ENCODE measurements at regions not wholly inside any gene's neighbourhood (a gene's known extent, or its start where the extent isn't known, plus 50 kb on each side); places are given as distances from the start of the nearest gene placed in this dataset.
"Not testable (repeated sequence)": the region's sequence is repeated elsewhere in the genome, so short reads cannot be mapped to it uniquely, and the experiment has no call there.

DNA sequence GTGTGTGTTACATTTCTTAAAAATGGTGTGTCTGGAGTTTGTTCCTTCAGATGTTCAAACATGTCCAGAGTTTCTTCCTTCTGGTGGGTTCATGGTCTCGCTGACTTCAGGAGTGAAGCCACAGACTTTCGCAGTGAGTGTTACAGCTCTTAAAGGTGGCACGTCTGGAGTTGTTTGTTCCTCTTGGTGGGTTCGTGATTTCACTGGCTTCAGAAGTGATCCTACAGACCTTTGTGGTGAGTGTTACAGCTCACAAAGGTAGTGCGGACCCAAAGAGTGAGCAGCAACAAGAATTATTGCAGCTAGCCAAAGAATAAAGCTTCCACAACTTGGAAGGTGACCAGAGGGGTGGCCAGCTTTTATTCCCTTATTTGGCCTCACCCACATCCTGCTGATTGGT, 183.7 kb downstream of the COPRS start:
- not testable (repeated sequence) for DNase-seq

DNA sequence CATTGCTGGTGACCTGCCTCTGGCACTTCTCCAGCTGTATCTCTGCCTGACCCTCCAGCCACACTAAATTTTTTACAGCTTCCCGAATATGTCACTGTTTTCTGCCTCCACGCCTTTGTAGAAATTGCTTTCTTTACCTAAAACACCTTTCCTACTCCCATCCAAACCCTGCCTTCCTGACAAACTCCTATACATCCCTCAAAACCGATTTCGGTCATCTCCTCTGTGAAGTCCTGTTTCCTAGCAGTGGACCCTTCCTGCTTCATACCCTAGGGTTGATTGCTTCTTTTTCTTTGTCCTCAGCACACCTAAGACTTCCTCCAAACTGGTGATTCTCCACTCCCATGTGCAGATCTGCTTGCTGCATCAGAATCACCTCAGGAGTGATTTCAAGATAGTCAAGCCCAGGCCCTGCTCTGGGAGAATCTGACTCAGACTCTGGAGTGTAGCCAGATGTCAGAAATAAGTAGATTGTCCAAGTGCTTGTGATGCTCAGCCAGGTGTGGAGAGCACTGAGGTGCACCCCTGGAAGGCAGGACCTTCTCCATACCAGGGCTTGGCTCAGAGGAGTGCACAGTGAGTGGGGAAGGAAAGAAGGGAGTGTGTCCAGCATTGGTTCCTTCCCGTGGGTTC, 184.2 kb downstream of the COPRS start:
- DNase-seq: no peak

DNA sequence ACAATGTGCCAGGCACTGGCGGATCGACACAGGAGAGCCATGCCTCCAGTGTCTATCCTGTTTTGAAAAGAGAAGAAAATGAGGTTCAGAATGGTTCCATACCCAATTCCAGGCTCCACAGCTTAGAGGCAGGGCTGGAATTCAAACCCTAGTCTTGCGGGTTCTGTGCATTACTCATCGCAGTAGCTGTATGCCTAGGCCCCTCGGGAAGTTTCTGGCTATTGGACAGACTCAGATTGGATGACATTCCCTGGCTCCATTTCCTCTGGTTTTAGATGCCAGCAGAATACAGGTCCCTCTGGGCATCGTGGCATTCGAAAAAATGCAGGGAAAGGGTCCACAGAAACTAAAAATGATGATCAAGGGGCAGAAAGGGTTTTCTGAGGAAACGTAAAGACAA, 184.7 kb downstream of the COPRS start:
- no peak for DNase-seq

DNA sequence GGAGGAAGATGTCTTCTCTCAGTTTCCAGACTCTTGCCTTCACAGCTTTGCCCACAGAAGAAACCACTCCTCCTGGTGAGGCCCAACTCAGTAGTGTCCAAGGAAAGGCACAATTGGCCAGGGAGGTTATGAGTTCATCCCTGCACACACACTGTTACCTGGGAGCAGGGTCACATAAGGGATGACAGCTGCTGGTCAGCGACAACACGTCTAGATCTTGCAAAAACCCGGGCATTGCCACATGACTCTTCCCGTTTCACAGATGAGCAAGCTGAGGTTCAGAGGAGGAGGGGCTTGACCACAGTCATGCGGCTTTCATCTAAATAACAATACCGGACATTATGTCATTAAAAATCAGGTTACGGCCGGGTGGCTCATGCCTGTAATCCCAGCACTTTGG, 186.0 kb downstream of the COPRS start:
- no peak for DNase-seq

DNA sequence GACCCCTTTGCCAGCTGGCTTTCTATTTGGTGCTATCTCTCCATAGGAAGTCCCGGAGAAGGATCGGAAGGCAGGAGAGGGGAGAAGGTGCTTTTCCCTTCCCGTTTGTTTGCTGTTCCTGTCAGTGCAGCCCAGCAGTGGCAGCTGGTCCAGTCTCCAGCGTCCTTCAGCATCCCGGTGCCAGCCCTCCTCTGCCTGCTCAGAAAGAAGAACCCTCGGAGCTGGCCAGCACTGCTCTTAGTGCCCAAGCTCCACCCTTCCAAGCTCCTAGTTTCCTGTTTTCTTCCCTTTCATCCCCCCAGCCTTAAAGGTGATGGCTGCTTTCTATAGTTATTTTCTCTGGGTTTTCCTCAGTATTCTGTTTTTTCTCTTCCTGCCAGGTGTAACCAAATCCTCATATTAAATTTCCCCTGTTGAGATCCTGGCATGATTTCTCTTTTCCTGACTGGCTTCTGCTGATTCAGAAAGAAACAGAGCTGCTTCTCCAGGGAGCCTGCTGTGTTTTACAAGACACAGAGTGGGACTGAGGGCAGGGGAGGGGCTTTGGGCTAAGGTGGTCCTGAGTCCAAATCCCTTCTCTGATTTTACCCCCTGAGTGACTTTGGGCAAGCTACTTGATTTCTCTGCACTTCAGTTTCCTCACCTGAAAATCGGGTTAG, 186.8 kb downstream of the COPRS start:
- no peak for DNase-seq

DNA sequence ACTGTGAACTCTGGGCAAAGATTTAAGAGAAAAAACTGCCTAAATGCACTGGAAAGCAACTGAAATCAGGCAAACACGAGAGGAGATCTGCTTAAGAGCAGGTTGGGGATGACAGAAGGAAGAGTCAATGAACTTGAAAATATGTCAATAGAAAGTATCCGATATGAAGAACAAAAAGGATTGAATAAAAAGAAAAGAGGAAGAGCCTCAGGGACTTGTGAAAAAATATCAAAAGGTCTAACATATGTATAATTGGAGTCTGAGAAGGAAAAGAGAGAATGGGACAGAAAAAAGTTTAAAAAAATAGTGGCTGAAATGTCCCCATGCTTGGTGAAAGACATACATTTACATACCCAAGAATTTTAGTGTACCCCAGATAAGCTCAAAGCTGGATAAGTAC, 195.5 kb downstream of the COPRS start:
- no peak for DNase-seq

DNA sequence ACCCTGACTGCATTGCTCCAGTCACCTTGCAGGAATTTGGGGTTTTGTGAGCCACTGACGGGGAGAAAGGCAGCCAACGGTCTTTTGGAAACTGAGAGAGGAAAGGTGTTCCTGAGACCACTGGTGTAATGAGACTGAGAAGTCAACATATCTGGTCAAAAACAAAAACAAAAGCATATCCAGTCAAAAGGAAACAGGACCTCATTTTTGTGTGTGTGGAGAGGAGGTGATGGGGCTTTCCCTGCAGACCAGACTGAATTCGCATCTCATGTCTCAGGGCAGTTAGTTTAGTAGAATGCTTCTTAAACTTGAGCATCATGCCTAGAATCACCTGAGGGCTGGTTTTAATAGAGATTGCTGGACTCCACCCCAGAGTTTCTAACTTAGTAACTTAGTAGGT, 198.4 kb downstream of the COPRS start:
- no peak for DNase-seq

DNA sequence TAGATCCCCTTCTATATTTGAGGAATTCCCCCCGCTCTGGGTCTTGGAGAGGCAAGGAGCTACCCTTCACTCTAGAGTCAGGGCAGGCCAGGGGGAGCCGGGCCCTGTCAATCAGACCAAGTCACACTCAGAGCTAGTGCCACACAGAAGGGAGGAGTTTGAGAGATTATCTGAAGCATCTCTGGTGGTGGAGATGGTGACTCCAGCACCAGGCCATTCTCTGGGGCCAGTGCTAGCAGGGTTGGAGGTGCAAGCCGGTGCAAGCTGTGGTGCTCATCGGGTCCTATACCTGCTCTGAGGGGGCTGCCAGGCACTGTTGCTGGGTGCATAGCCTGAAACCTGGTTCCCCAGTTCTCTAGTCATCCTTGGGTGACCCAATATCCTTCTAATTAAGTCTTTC, 201.2 kb downstream of the COPRS start:
- no peak for DNase-seq

DNA sequence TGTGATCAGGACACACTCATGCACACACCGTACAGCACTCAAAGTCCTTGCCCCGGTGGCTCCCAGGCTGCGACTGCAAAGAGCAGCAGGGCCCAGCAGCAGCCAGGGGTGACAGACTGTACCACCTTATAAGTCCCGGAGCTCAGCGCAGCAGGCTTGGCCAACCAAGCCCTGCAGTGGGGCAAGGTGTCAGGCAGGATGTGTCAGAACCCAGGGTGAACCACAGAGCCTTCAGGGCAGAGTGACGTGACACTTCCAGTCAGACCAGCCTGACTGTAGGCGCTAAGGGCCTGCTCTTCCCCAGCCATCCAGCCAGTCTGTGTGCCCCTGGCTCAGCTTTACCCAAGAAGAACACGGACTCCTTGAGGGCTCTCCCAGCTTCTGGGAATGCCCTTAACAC, 204.1 kb downstream of the COPRS start:
- no peak for DNase-seq

DNA sequence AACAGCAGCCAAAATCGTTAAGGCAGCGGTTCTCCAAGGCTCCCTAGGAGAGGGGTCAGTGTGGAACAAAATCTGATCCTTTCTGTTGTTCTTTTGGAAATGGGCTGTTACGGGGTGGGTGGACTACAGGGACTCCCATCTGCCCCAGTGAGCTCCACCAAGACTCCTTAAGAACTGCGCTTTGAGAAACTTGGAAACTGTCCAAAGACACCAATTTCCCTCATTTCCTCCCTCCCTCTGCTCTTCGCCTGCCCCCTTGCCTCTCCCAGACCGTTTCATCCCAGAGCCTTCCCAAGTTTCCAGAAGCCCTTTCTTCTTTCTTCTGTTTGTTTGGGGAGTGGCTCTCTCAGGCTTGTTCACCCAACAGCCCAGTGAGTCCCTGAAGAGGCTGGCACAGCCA, 205.4 kb downstream of the COPRS start:
- DNase-seq: no peak

DNA sequence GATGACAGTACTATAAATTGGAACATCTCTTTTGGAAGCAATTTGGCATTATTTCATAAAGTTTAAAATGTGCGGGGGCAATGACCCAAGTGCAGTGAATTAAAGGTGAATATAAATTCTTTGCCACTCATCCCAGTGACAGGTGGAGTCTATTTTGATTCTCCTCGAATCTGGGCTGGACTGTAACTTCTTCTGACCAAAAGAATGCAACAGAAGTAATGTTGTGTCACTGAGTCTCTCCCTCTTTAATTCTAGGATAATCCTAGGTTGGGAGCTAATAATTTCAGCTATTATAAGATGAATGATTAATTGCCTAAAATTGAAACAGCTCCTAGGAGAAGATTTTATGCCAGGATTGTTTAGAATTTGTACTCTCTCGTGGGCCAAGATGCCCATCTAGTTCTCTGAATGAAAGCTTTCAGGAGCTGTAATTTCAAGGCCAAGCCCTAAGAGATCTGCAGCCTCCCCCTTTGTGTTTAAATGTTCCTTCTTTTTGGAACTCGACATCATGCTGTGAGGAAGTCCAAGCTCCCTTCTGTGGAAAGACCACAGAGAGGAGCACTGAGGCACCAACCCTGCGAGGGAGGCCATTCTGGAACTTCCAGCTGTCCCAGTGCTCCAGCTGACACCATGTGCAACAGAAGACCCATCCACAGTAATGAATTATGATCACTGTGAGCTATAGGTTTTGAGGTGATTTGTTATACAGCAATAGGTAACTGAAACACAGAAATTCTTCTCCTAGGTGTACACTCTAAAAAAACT, 208.1 kb downstream of the COPRS start:
- no peak for DNase-seq

DNA sequence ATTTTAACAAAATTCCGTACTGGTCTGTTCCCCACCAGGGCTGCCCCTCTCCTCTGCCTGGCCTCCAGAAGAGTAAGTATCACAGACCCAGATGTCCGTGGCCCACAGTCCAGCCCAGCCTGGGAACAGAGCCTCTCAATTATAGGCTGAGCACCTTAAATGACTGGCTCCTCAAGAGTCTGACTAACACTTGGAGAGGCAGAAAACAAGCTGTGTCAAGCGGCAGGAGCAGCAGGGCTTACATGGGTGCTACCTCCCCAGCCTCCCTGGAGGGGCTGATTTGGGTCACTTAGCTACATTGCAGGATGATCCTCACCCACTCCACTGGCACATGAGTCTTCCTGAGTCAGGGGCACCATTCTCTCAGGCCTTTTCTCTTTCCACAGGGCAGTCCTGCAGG, 209.7 kb downstream of the COPRS start:
- DNase-seq: no peak

DNA sequence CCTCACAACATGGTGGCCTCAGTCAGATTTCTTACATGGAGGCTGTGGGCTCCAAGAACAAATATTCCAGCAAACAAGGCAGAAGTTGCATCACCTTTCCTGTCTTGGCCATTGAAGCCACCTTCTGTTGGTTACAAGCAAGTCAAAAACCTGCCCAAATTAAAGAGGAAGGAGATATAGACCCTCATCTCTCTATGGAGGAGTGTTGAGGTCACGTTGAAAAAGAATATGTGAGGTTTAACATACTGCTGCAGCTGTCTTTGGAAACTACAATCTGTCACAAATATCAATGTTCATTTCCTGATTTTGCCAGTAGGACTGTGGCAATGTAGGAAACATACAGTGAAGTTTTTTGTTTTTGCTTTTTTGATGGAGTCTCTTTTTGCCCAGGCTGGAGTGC, 211.4 kb downstream of the COPRS start:
- DNase-seq: no peak

DNA sequence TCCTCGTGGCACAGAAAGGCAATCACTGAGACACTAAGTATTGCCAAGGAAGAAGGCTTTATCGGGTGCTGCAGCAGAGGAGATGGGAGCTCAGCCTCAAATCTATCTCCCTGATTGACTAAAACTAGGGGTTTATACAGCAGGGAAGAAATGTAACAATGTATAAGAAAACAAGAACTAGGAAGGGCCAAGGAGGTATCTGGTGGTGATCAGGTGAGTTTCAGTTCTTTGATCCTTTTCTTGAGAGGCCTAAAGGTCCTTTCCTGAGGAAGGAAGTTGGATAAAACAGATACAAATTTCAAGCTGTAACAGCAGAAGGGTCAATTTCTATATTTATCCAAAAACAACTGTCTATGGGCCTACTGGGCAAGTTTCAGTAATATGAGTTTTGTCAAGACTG, 212.4 kb downstream of the COPRS start:
- DNase-seq: no peak

DNA sequence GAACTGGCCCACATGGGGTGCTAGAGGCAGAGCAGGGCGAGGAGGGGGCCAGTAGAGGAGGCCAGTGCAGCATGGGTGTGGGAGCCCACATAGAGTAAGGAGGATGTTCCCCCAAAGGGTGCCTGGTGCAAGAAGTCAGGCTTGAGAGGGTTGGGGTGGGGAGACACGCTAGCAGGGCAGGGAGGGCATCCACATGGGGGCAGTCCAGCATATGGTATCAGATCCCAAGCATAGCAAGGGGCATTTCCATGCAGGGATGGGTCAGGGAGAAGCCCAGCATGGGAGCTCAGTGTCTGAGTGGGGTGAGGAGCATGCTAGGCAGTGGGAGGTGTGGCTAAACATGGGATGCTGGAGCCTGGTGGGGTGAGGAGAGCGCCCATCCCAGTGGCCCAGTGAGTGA, 213.7 kb downstream of the COPRS start:
- DNase-seq: no peak

DNA sequence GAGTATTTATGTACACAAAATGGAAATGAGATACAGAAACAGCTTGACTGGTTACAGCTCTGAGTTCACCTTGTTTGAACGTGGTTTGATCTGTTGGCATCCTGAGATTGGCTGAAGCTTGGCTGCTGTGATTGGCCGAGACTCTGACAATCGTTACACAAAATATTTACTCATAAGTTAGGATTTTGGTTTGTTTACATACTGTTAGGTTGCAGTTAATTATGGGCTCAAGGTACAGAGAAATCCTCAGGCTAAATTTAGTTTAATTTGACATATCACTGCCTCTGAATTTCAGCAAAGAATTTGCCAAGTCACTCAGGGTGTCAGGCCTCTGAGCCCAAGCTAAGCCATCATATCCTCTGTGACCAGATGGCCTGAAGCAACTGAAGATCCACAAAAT, 227.3 kb downstream of the COPRS start:
- no peak for DNase-seq

DNA sequence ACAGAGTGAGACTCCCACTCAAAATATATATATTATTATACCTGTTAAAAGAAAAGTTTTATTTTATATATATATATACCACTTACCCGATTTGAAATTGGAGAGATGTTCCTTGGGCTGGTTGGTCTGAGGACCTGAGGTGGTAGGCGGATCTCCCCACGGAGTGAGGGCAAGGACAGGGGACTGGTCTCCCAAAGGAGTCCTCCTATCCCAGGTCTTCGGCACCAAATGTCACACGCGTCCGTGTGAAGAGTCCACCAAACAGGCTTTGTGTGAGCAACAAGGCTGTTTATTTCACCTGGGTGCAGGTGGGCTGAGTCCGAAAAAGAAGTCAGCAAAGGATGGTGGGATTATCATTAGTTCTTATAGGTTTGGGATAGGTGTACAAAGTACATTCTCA, 228.2 kb downstream of the COPRS start:
- DNase-seq: not testable (repeated sequence)

DNA sequence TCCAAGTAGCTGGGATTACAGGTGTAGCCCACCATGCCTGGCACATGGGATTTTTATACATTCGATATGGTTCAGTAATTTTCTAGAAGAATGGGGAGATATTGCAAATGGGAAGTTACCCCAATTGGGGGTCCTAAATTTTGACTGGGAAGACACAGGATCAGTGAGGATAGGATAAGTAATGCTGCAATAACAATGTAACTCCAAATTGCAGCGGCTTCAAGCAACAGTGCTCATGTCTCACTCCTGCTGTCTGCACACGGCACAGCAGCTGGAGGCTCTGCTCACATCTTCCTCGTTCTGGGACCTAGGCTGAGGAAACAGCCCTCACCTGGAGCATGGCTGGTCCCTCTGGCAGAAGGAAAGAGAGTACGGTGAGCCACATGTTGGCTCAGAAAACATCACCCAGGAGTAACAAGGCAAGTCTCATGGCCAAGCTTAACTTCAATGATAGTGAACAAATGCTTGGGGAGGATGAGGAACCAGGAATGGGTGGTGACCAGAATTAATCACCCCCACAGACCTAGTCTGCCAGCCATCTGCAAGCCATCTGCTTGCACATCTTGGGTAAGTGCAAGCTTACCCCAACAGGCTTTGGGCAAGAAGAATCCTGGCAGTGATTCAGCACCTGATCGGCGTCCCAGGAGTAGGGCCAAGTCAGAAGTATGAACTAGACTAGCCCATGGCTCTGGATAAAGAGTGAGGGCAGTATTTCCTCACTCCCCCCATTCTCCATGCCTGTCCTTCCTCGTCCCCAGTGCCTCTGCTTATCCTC, 229.2 kb downstream of the COPRS start:
- DNase-seq: no peak

DNA sequence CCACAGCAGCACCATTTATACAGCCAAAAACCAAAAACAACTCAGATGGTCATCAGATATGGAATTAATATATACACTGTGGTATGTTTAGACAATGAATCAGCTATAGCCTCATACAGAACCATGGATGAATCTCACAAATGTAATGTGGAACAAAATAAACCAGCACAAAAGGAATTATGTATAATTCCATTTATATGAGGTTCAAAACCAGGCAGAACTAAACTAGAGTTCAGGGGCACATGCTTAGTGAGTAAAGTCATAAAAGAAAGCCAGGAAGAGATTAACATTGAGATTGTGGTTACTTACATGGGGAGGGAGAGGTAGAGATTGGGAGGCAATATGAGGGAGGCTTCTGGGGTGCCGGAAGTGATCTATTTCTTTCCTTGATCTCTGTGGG, 231.1 kb downstream of the COPRS start:
- DNase-seq: no peak

DNA sequence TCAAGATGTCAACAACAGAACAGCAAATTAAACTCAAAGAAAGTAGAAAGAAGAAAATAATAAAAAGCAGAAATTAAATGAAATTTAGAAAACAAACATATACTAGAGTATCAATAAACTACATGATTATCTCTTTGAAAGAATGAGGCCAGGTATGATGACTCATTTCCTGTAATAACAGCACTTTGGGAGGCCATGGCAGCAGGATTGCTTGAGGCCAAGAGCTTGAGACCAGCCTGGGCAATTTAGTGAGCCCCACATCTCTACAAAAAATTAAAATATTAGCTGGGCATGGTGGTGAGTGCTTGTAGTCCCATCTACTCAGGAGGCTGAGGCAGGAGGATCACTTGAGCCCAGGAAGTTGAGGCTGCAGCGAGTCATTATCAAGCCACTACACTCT, 232.5 kb downstream of the RAB11FIP4 start:
- DNase-seq: no peak

DNA sequence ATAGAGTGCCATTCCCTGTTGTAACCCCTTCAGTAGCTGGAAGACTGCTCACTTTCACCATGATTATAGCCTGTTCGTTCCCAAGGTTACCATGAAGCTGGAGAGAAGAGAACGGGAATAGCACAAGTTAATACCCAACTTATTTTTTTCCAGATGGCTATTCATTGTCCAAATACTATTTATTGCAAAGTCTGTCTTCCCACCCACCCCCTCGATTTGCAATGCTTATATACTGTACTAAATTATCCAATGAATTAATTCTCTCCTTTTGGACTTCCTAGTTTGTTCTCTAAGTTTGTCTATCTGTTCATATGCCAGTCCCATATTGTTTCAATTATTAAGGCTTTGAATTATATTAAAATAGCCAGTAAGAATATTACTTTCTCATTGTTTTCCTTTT, 231.0 kb downstream of the RAB11FIP4 start:
- no peak for DNase-seq

DNA sequence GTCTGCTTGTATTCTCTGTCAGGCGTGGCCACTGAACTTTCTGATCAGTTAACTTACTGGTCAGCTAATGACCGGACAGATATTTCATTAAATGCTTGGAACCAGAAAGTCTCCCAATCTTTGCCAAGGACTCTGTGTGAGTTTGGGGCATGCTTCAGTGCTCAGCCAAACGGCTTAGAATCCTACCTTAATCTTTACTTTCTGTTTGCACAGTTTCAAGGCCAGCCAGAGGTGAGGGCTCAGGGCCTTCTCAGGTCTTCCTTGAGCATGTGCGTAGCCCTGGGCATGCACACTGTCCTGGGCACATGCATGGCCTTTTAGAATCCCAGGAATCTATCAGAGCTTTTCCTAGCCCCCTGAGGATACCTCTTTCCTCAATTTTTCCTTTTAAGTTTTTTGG, 230.1 kb downstream of the RAB11FIP4 start:
- DNase-seq: no peak

DNA sequence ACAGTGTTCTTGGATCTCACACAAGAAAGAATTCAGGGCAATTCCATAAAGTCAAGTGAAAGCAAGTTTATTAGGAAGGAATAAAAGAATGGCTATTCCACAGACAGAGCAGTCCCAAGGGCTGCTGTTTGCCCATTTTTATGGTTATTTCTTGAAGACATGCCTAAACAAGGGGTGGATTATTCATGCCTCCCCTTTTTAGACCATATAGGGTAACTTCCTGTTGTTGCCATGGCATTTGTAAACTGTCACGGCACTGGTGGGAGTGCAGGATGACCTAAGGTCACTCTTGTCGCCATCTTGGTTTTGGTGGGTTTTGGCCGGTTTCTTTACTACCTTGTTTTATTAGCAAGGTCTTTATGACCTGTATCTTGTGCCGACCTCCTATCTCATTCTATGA, 219.6 kb downstream of the RAB11FIP4 start:
- DNase-seq: not testable (repeated sequence)

All from NCI-H187 (cell line).